ENCODE measurements at regions not wholly inside any gene's neighbourhood (a gene's known extent, or its start where the extent isn't known, plus 50 kb on each side); places are given as distances from the start of the nearest gene placed in this dataset.

GRCh38 chr3:17949101-17949500 lies 206.7 kb upstream of the TBC1D5 start:
- DNase-seq (ENCODE audit: low read depth) = no peak
- TF ChIP-seq, protein P1, sequence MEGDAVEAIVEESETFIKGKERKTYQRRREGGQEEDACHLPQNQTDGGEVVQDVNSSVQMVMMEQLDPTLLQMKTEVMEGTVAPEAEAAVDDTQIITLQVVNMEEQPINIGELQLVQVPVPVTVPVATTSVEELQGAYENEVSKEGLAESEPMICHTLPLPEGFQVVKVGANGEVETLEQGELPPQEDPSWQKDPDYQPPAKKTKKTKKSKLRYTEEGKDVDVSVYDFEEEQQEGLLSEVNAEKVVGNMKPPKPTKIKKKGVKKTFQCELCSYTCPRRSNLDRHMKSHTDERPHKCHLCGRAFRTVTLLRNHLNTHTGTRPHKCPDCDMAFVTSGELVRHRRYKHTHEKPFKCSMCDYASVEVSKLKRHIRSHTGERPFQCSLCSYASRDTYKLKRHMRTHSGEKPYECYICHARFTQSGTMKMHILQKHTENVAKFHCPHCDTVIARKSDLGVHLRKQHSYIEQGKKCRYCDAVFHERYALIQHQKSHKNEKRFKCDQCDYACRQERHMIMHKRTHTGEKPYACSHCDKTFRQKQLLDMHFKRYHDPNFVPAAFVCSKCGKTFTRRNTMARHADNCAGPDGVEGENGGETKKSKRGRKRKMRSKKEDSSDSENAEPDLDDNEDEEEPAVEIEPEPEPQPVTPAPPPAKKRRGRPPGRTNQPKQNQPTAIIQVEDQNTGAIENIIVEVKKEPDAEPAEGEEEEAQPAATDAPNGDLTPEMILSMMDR (conservative IDR thresholded peaks at IDR 0.05; ENCODE audit: control insufficient read depth, insufficient read depth, low read depth, low read length) = no peak
- H3K4me3 ChIP-seq (ENCODE audit: control insufficient read depth, low read depth, low read length) = no peak overlapping the region

GRCh38 chr3:17947833-17948232 lies 205.4 kb upstream of the TBC1D5 start:
- DNase-seq (ENCODE audit: low read depth) = no peak
- TF ChIP-seq, protein P1 (conservative IDR thresholded peaks at IDR 0.05; ENCODE audit: control insufficient read depth, insufficient read depth, low read depth, low read length) = no peak
- no peak overlapping the region for H3K4me3 ChIP-seq (ENCODE audit: control insufficient read depth, low read depth, low read length)

- no peak overlapping the region for H3K4me3 ChIP-seq (ENCODE audit: control insufficient read depth, low read depth, low read length)
- TF ChIP-seq, protein P1 (conservative IDR thresholded peaks at IDR 0.05; ENCODE audit: control insufficient read depth, insufficient read depth, low read depth, low read length) = no peak
- DNase-seq (ENCODE audit: low read depth) = no peak
Observed at GRCh38 chr3:17946619-17947018, 204.2 kb upstream of the TBC1D5 start.

- TF ChIP-seq, protein P1 (conservative IDR thresholded peaks at IDR 0.05; ENCODE audit: control insufficient read depth, insufficient read depth, low read depth, low read length) = no peak
- no peak overlapping the region for H3K4me3 ChIP-seq (ENCODE audit: control insufficient read depth, low read depth, low read length)
- DNase-seq (ENCODE audit: low read depth) = no peak
Observed at GRCh38 chr3:17945799-17946399, 203.5 kb upstream of the TBC1D5 start.

DNA sequence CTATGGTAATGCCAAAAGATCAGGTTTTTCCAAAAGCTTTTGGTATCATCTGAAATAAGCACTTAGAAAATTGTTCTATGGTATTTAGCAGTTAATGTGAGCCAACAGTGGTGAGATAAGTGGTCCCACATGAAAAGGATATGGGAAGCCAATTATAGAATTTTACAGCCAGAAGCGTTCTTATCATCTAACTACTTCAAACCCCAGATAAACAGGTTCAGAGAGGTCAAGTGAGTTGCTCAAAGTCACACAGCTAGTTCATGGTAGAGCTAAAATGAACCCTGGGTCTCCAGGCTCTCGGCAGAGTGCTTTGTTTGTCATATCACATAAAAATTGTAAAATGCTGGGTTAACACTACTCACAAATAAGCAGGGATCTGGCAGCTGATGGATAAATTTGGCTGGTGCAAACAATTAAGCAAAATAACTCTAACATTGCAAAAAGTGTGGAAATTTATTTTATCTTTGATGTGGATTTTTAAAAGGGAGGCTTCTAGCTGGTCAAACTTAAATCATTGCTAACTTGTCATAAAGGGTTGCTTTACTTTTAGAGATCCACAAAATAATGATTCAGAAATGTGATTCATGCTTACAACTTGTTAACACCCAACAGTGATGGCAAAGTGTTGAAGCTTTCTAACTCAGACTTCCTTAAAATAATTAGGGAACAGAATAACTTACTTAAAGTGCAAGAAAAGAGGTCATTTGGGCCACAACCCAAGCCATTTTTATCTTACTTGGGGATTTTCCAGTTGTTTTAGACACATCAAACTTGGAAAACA lies 202.8 kb upstream of the TBC1D5 start:
- no peak for DNase-seq (ENCODE audit: low read depth)
- H3K4me3 ChIP-seq (ENCODE audit: control insufficient read depth, low read depth, low read length) = no peak overlapping the region
- TF ChIP-seq, protein P1 (conservative IDR thresholded peaks at IDR 0.05; ENCODE audit: control insufficient read depth, insufficient read depth, low read depth, low read length) = no peak

DNA sequence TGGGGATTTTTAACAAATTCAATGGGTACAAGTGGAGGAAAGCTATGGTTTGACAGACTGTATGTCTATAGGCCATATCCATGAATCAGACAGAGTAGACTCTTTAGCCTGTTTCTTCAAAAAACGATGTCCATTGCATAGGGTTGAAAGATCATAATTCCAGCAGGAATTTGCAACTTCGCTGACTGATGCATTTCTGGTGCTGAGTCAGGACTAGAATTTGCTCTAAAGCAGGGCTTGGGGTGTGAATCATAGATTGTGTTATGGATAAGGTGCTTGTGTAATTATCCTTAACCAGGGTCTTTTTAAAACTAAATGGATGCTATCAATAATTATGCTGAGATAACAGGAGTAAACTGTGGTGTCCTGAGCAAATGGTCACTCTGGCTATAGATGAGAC lies 200.4 kb upstream of the TBC1D5 start:
- no peak overlapping the region for H3K4me3 ChIP-seq (ENCODE audit: control insufficient read depth, low read depth, low read length)
- DNase-seq (ENCODE audit: low read depth) = peak; percentile 2
- TF ChIP-seq, protein P1 (conservative IDR thresholded peaks at IDR 0.05; ENCODE audit: control insufficient read depth, insufficient read depth, low read depth, low read length) = no peak

Measured in fibroblast of mammary gland (primary cell).